Osteoblast (primary cell): ENCODE measurements at regions not wholly inside any gene's neighbourhood (a gene's known extent, or its start where the extent isn't known, plus 50 kb on each side); places are given as distances from the start of the nearest gene placed in this dataset.

Experiments used
- DNase-seq: peaks from one replicate; pipeline ENCODE4 v3.0.0; 2011; ENCODE audit warnings: low spot score, mixed read lengths; ENCODE audit not compliant: insufficient read length; ENCODE audit errors: missing footprints
- H2AFZ ChIP-seq: 2 replicates; pipeline ENCODE4 v1.6.0; 2011; ENCODE audit warnings: mild to moderate bottlenecking, low read length
- H3K27ac ChIP-seq: 2 replicates; pipeline ENCODE4 v1.5.1; 2011; ENCODE audit warnings: mild to moderate bottlenecking, low read depth, low read length, moderate library complexity
- H3K27me3 ChIP-seq: 2 replicates; pipeline ENCODE4 v1.6.0; 2012; ENCODE audit warnings: mild to moderate bottlenecking, control low read depth, inconsistent platforms, low read length, moderate library complexity; ENCODE audit not compliant: insufficient read depth
- H3K36me3 ChIP-seq: 2 replicates; pipeline ENCODE4 v1.5.1; 2011; ENCODE audit warnings: mild to moderate bottlenecking, low read length, control low read depth, moderate library complexity; ENCODE audit not compliant: insufficient read depth
- H3K4me1 ChIP-seq: 2 replicates; pipeline ENCODE4 v1.5.1; 2011; ENCODE audit warnings: mild to moderate bottlenecking, low read length, control low read depth, moderate library complexity; ENCODE audit not compliant: insufficient read depth
- H3K4me2 ChIP-seq: 2 replicates; pipeline ENCODE4 v1.6.0; 2011; ENCODE audit warnings: mild to moderate bottlenecking, low read length; ENCODE audit not compliant: insufficient read depth
- H3K4me3 ChIP-seq: fragments of 200-600 bp; sonication (generic); 3 replicates; pipeline ENCODE4 v1.5.1; 2012; ENCODE audit warnings: mild to moderate bottlenecking, low read length, inconsistent platforms; ENCODE audit not compliant: insufficient read depth
- H3K79me2 ChIP-seq: 2 replicates; pipeline ENCODE4 v1.6.0; 2012; ENCODE audit warnings: mild to moderate bottlenecking, low read length, control low read depth, inconsistent platforms; ENCODE audit not compliant: insufficient read depth
- H3K9me3 ChIP-seq: 2 replicates; pipeline ENCODE4 v1.5.1; 2011; ENCODE audit warnings: low read depth, low read length, control low read depth
- H4K20me1 ChIP-seq: 2 replicates; pipeline ENCODE4 v1.6.0; 2012; ENCODE audit warnings: mild to moderate bottlenecking, low read length, control low read depth; ENCODE audit not compliant: insufficient read depth
- TF ChIP-seq, protein P1 (sequence below): IDR thresholded peaks from 2 replicates; pipeline ENCODE4 v1.5.1; 2011; ENCODE audit warnings: mild to moderate bottlenecking, low read depth, low read length, moderate library complexity; ENCODE audit errors: extremely low read depth

- TF ChIP-seq, protein P1, sequence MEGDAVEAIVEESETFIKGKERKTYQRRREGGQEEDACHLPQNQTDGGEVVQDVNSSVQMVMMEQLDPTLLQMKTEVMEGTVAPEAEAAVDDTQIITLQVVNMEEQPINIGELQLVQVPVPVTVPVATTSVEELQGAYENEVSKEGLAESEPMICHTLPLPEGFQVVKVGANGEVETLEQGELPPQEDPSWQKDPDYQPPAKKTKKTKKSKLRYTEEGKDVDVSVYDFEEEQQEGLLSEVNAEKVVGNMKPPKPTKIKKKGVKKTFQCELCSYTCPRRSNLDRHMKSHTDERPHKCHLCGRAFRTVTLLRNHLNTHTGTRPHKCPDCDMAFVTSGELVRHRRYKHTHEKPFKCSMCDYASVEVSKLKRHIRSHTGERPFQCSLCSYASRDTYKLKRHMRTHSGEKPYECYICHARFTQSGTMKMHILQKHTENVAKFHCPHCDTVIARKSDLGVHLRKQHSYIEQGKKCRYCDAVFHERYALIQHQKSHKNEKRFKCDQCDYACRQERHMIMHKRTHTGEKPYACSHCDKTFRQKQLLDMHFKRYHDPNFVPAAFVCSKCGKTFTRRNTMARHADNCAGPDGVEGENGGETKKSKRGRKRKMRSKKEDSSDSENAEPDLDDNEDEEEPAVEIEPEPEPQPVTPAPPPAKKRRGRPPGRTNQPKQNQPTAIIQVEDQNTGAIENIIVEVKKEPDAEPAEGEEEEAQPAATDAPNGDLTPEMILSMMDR: no peak
- Histone ChIP-seq H3K27me3 (no peaks in the 10 kb centered on the region), H3K9me3 (no peaks in the 10 kb centered on the region), H3K79me2 (no peaks in the 10 kb centered on the region), H3K27ac (no peak overlapping the region), H2AFZ (no peak overlapping the region), H4K20me1 (no peaks in the 10 kb centered on the region), H3K4me3 (no peak overlapping the region), H3K4me2 (no peak overlapping the region), H3K36me3 (no peaks in the 10 kb centered on the region), H3K4me1 (no peaks in the 10 kb centered on the region)
- DNase-seq: no peak
These were observed 77.0 kb downstream of the SOX1 start for GRCh38 chr13:112143753-112144615.

DNA sequence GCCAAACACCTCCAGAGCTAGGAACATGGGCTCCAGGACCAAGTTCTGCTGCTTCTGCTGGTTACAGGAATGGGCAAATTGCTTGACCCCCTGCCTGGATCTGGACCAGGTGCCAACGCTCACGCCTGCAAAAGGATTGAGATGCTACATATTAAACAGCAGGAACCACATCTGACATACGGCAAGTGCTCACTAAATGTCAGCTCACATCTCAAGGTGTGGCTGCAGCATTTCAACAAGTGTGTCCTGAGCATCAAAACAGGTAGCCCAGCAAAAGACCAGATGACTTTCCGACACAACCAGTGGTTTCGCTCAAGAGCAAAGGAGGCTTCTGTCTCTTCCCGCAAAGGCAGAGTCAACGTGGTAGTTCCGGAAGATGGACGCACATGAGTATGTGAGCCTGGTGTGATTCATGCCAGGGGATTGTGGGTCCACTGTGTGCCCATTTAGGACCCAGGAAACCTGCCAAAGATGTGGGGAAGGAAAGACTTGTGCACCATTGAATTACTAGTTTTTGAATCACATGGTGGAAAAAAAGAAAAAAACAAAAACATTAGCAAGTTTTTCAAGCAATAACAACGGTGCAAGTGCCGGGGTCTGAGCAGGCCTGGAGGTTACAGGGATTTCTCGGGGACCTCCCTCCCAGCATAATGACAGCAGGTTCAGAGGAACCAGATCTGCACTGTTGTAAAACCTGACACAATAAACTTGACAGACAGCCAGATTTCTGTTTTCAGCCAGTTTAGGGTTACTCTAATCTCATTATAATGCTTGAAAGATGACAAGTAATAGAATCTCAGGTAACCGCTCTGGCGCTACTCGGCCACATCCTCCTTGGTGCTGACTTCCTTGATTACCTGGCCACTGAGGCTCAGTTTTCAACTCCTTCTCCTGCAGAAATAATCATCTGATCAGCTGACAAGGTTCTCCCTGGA, 77.9 kb downstream of the SOX1 start:
- Histone ChIP-seq H3K9me3 (no peaks in the 10 kb centered on the region), H2AFZ (no peak overlapping the region), H3K4me1 (no peaks in the 10 kb centered on the region), H4K20me1 (no peaks in the 10 kb centered on the region), H3K27me3 (no peaks in the 10 kb centered on the region), H3K27ac (no peak overlapping the region), H3K79me2 (no peaks in the 10 kb centered on the region), H3K36me3 (no peaks in the 10 kb centered on the region), H3K4me3 (no peak overlapping the region), H3K4me2 (no peak overlapping the region)
- TF ChIP-seq, protein P1: no peak
- no peak for DNase-seq

DNA sequence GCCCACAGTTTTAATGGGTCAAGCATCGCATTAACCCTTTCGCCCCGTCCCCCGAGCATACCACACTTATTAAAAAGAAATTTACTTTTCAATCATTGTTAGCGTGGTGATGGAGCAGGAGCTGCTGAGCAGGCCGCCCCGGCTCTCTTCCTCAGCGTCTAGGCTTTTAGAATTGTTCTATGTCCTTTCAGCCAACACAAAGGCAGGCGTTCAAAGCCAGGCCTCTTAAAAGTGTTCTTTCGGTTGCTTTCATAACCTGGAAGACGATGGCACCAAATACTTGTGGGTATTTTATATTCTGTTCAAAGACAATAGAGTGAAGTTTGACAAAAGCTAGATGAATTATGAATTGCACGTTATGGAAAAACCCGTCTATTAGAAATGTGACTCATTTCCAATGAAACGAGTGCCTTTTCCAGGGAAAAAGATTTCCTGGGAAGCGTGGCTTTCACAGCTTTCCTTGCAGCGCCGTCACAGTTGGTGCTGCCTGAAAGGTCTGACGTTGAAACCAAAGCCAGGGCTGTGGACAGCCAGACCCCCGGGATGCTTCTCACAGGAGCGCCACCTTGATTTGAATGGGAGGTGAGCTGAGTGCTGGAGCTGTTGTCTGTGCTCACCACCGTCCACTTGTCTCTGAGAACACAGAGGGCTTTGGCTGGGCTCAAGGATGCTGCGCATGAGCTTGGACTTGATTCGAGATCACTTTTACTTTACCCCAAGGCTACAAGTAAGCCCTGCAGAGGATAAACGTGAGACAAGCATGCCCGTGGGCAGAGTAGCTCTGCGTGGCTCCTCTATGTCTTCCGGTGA, 78.8 kb downstream of the SOX1 start:
- H3K79me2 ChIP-seq: no peaks in the 10 kb centered on the region
- no peaks in the 10 kb centered on the region for H3K4me1 ChIP-seq
- TF ChIP-seq, protein P1: no peak
- no peak overlapping the region for H3K4me3 ChIP-seq
- H3K4me2 ChIP-seq: no peak overlapping the region
- no peak overlapping the region for H2AFZ ChIP-seq
- H4K20me1 ChIP-seq: no peaks in the 10 kb centered on the region
- no peaks in the 10 kb centered on the region for H3K27me3 ChIP-seq
- H3K36me3 ChIP-seq: no peaks in the 10 kb centered on the region
- no peaks in the 10 kb centered on the region for H3K9me3 ChIP-seq
- H3K27ac ChIP-seq: no peak overlapping the region
- no peak for DNase-seq
